Activated naive CD8-positive, alpha-beta T cell (primary cell): ENCODE measurements at regions not wholly inside any gene's neighbourhood (a gene's known extent, or its start where the extent isn't known, plus 50 kb on each side); places are given as distances from the start of the nearest gene placed in this dataset.

Experiments
- H3K27ac Mint-ChIP-seq: one replicate; pipeline ENCODE4 v1.8.0; 2021; ENCODE audit warnings: mixed read lengths
- H3K27me3 Mint-ChIP-seq: one replicate; pipeline ENCODE4 v1.8.0; 2021; ENCODE audit warnings: mixed read lengths
- H3K36me3 Mint-ChIP-seq: one replicate; pipeline ENCODE4 v1.8.0; 2021; ENCODE audit warnings: mixed read lengths
- H3K4me1 Mint-ChIP-seq: one replicate; pipeline ENCODE4 v1.8.0; 2021; ENCODE audit warnings: low read depth, mixed read lengths
- H3K4me3 Mint-ChIP-seq: one replicate; pipeline ENCODE4 v1.8.0; 2021; ENCODE audit warnings: mild to moderate bottlenecking, mixed read lengths
- H3K9me3 Mint-ChIP-seq: one replicate; pipeline ENCODE4 v1.8.0; 2021; ENCODE audit warnings: low read depth, mixed read lengths

DNA sequence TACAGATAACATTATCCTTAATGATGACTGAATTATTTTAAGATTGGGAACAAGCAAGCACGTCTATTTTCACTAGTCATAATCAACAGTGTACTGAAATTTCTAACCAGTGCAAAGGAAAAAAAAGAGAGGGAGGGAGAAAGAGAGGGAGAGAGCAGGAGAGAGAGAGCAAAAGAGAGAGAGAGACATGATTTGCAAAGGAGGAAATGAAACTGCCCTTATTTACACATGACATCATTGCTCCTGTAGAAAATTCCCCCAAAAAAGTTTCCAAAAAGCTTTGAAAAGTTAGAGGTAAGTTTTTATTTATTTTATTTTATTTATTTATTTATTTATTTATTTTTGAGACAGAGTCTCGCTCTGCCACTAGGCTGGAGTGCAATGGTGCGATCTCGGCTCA lies 355.3 kb upstream of the CELF4 start:
- H3K4me1 Mint-ChIP-seq: no peaks in the 10 kb centered on the region
- H3K9me3 Mint-ChIP-seq: peaks cover 6% of the 10 kb centered on the region
- no peaks in the 10 kb centered on the region for H3K36me3 Mint-ChIP-seq
- H3K27me3 Mint-ChIP-seq: no peaks in the 10 kb centered on the region
- H3K27ac Mint-ChIP-seq: no peak overlapping the region
- no peak overlapping the region for H3K4me3 Mint-ChIP-seq

DNA sequence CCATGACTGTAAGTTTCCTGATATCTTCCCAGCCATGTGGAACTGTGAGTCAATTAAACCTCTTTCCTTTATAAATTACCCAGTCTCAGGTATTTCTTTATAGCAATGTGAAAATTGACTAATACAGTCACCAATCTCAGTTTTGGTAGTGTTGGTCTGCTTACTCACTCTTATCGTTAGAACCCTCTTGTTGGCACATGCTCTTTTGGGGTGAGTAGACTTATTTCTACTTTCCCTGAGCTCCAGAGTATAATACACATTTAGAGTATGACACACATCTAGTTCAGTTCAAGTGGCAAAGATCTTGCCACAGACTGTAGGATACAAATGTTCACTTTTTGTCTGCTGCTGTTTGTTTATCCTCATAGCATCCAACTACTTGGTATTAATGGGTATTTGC lies 347.5 kb upstream of the CELF4 start:
- Mint-ChIP-seq H3K27me3 (no peaks in the 10 kb centered on the region), H3K27ac (no peak overlapping the region), H3K36me3 (no peaks in the 10 kb centered on the region), H3K4me1 (no peaks in the 10 kb centered on the region), H3K9me3 (peaks cover 17% of the 10 kb centered on the region), H3K4me3 (no peak overlapping the region)

DNA sequence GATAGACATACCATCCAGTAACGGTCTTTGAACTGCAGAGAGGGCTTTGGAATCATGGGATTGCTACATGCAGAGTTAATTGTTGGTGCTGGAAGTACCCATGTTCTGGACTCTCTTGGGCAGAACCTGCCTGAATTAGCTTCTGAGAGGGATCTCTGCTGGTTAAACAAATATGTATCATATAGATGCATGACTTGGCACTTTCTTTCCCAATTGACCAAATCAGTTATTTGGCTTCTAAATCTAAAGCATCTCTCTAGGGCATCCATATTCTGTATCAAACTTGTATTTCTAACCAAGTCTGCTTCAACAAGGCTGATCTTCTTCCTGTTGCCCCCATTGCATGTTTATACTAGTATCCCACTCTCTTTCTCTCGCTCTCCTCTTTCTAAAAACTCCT lies 336.7 kb upstream of the CELF4 start:
- H3K27me3 Mint-ChIP-seq: no peaks in the 10 kb centered on the region

DNA sequence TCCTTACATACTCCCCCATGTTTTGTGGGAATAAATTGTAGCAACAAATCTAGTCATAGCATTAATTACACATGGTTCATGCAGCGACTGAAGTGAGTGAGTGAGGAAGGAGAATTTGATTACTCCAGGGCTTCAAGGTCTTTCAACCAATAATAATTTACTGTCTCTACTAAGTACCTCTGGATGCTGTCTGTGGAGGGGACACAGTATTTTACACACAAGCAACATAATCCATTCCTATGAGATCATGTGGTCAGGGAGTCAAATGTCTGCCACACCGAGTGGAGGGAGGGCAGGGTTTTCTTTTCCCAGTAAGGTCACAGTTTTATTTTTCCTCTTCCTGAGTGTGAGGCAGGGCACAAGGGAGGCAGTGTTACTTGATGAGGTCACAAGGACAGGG lies 334.7 kb upstream of the CELF4 start:
- H3K4me3 Mint-ChIP-seq: no peak overlapping the region
- H3K36me3 Mint-ChIP-seq: no peaks in the 10 kb centered on the region
- H3K9me3 Mint-ChIP-seq: no peaks in the 10 kb centered on the region
- no peaks in the 10 kb centered on the region for H3K27me3 Mint-ChIP-seq
- H3K4me1 Mint-ChIP-seq: no peaks in the 10 kb centered on the region
- H3K27ac Mint-ChIP-seq: no peak overlapping the region

More for the DNA sequence above, 336.7 kb upstream of the CELF4 start:
- Mint-ChIP-seq H3K27ac (no peak overlapping the region), H3K36me3 (no peaks in the 10 kb centered on the region), H3K4me1 (no peaks in the 10 kb centered on the region), H3K4me3 (no peak overlapping the region), H3K9me3 (no peaks in the 10 kb centered on the region)

DNA sequence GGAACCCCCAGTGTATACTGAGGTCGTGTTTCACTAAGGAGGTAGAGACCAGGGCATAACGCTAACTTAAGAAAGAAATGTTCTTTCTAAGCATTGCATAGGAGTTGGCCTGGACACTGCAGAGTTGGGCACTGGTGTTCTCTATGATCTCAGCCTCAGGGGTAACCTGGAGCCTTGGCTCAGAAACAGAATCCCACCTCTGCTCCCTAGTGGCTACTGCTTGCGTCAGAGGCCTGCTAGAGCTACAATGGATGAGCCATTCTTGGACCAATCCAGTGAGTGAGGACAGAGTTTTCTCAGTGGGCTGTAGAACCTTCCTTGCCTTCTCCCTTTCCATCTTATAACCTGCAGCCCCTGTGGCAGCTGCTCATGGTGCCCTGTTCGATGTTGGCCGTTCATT lies 324.4 kb upstream of the CELF4 start:
- H3K9me3 Mint-ChIP-seq: no peaks in the 10 kb centered on the region
- H3K27ac Mint-ChIP-seq: no peak overlapping the region
- H3K4me3 Mint-ChIP-seq: no peak overlapping the region
- H3K36me3 Mint-ChIP-seq: no peaks in the 10 kb centered on the region
- H3K27me3 Mint-ChIP-seq: peaks cover 1% of the 10 kb centered on the region
- no peaks in the 10 kb centered on the region for H3K4me1 Mint-ChIP-seq

DNA sequence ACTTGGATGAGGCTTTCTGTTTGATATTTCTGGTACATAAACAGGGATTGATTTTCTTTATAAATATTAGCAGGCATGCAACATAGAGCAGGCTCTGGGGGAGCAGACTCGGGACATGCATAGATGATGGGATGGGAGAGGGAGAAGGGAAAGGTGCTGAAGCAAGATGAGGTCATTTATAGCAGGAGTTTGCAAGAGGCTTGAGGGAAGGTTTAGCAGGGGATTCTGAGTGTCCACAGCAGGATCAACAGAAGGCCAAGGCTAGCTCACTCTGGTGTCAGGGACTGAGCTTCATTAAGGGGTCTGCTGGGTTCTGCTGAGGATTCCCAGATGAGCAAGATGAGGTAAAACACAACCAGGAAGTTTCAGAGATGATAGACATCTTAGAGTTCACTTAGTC lies 309.1 kb upstream of the CELF4 start:
- Mint-ChIP-seq H3K4me3 (no peak overlapping the region), H3K4me1 (no peaks in the 10 kb centered on the region), H3K9me3 (no peaks in the 10 kb centered on the region), H3K27ac (no peak overlapping the region), H3K36me3 (no peaks in the 10 kb centered on the region), H3K27me3 (no peaks in the 10 kb centered on the region)

DNA sequence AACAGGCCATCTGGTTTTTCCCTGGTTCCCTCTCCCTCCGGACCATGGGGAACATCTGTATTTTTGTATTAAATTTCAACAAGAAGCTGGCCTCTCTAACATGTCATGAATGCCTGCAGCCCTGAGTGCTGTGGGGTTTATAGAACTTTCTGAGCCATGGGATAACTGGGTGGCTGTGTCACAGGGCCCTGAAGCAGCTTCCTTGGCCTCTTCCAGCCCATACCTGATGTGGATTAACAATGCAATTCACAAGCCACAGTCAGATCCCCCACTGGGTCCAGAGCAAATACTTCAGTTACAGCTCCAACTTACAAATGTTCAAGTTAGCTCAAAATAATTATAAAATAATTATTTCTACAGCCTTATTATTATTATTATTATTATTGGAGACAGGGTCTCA lies 307.8 kb upstream of the CELF4 start:
- Mint-ChIP-seq H3K9me3 (no peaks in the 10 kb centered on the region), H3K27ac (no peak overlapping the region), H3K4me1 (no peaks in the 10 kb centered on the region), H3K36me3 (no peaks in the 10 kb centered on the region), H3K27me3 (no peaks in the 10 kb centered on the region), H3K4me3 (no peak overlapping the region)

DNA sequence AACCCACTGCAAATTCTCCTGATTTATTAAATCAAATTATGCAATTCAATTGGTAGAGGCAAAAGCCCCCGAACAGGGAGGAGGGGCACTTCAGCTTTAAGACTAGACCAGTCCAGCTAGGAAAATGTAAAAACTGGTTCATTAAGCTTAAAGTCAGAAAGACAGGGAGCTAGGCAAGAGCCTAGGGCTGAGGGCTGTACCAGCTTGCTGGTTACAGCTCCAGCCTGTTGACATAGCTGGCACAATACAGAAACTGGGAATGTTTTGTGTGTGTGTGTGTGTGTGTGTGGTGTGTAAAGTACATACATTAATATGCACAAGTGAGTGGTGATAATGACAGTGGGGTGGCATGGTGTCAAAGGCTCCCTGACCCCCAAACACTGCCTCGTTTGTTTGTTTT lies 307.0 kb upstream of the CELF4 start:
- Mint-ChIP-seq H3K4me1 (no peaks in the 10 kb centered on the region), H3K9me3 (no peaks in the 10 kb centered on the region), H3K27me3 (no peaks in the 10 kb centered on the region), H3K4me3 (no peak overlapping the region), H3K36me3 (no peaks in the 10 kb centered on the region), H3K27ac (no peak overlapping the region)

DNA sequence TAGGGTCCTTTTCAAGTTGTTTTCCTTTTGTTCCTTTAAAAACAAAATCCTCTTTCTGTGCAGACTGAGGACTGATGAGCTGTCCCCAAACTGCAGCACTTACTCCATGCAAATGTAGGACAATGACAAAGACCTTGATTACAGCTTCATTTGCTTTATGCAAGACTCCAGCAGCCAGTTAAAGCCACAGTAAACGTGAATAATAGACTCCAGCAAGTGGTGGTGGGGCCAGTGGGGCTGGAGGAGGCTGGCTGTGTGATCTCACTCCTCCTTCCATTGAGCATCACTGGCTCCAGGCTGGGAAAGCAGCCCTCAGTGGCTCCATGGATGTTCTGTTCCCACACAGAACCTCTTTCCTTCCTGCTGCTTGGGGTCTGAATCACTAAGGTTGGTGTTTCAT lies 306.0 kb upstream of the CELF4 start:
- H3K4me1 Mint-ChIP-seq: no peaks in the 10 kb centered on the region
- H3K4me3 Mint-ChIP-seq: no peak overlapping the region
- no peaks in the 10 kb centered on the region for H3K9me3 Mint-ChIP-seq
- no peak overlapping the region for H3K27ac Mint-ChIP-seq
- no peaks in the 10 kb centered on the region for H3K27me3 Mint-ChIP-seq
- no peaks in the 10 kb centered on the region for H3K36me3 Mint-ChIP-seq

DNA sequence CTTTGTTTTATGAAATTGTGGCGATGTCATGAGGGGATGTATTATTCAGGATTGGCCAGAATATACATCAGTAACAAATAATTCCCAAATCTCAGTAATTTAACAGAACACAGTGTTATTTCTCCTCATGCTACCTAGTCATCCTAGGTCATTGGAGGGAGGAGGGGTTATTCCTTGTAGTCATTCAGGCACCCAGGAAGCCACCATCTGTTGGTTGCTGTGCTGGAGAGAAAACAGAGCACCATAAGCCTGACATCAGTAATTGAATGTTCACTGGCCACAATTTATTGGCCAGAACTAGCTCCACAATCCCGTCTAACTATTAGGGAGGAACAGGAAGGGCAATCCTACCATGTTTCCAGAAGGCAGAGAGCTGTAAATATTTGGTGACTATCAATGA lies 303.5 kb upstream of the CELF4 start:
- H3K4me1 Mint-ChIP-seq: no peaks in the 10 kb centered on the region

DNA sequence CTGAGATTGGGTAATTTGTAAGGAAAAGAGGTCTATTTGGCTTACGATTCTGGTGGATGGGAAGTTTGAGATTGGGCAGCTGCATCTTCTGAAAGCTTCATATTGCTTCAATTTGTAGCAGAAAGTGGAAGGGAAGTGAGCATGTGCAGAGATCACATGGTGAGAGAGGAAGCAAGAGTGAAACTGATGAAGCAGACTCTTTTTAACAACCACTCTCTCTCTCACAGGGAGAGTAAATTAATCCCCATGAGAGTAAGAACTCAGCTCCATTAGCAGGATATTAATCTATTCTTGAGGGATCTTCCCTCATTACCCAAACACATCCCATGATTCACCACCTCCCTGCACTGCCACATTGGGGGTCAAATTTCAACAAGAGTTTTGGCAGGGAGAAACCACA lies 298.5 kb upstream of the CELF4 start:
- H3K9me3 Mint-ChIP-seq: peaks cover 10% of the 10 kb centered on the region
- no peaks in the 10 kb centered on the region for H3K36me3 Mint-ChIP-seq
- no peaks in the 10 kb centered on the region for H3K27me3 Mint-ChIP-seq
- H3K4me1 Mint-ChIP-seq: no peaks in the 10 kb centered on the region
- H3K4me3 Mint-ChIP-seq: no peak overlapping the region
- no peak overlapping the region for H3K27ac Mint-ChIP-seq

More for the DNA sequence above, 303.5 kb upstream of the CELF4 start:
- Mint-ChIP-seq H3K27ac (no peak overlapping the region), H3K9me3 (peaks cover 1% of the 10 kb centered on the region), H3K4me3 (no peak overlapping the region), H3K36me3 (no peaks in the 10 kb centered on the region), H3K27me3 (no peaks in the 10 kb centered on the region)

DNA sequence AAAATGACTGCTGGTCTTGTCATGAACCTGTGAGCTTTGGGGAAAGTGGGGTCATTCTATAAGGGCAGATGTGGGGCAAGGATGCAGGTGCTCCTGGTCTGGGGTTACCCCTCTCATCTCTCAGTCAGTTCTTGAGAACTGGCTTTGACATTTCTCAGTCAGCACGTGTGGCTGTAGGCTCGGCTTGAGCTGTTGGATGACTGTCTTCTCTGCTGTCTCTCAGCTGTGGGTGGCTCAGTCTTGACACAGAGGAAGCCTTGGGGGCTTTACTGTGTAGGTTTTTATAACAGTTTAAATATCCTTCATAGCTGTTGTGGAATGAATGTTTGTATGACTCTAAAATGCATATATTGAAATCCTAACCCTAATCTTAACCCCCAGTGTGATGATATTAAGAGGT lies 296.4 kb upstream of the CELF4 start:
- Mint-ChIP-seq H3K4me1 (no peaks in the 10 kb centered on the region), H3K27me3 (no peaks in the 10 kb centered on the region), H3K36me3 (no peaks in the 10 kb centered on the region), H3K27ac (no peak overlapping the region), H3K4me3 (no peak overlapping the region), H3K9me3 (peaks cover 13% of the 10 kb centered on the region)

DNA sequence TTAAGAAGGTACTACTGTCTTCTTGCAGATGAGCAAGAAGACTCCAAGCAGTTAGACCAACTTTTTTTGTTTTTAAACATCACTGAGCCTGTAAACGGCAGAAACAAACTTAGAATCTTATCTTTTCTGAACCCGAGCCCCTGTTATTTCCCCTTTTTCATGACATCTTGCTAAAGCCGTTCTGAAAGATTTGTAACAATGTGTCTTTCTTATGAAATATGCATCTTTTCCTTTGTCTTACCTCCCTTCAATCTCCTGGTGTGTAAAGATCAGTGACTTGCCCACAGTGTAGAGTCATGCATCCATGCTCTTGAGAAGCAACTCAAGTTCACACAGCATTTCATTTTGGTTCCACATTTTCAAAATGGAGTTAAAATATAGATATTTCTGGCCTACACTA lies 288.8 kb upstream of the CELF4 start:
- Mint-ChIP-seq H3K27ac (no peak overlapping the region), H3K4me3 (no peak overlapping the region), H3K27me3 (no peaks in the 10 kb centered on the region), H3K9me3 (peaks cover 13% of the 10 kb centered on the region), H3K4me1 (no peaks in the 10 kb centered on the region), H3K36me3 (no peaks in the 10 kb centered on the region)

DNA sequence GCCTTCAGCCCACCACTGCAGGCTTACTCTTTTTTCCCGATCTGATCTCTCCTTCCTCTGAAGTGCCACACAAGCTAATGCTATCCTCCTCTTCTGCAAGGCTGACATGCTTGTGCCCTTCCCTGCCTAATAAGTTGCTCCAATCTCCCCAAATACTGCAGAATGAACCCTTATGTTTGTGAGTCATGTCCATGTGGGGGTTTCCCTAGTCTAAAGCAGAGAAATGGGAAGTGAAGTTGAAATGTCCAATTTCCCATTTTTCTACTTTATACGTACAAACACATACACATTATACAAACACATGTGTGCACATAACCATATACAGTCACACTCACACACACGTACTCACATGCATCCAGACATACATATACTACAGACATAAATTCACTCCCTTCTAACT lies 288.1 kb upstream of the CELF4 start:
- Mint-ChIP-seq H3K4me3 (no peak overlapping the region), H3K4me1 (no peaks in the 10 kb centered on the region), H3K36me3 (no peaks in the 10 kb centered on the region), H3K27ac (no peak overlapping the region), H3K9me3 (peaks cover 10% of the 10 kb centered on the region), H3K27me3 (no peaks in the 10 kb centered on the region)

DNA sequence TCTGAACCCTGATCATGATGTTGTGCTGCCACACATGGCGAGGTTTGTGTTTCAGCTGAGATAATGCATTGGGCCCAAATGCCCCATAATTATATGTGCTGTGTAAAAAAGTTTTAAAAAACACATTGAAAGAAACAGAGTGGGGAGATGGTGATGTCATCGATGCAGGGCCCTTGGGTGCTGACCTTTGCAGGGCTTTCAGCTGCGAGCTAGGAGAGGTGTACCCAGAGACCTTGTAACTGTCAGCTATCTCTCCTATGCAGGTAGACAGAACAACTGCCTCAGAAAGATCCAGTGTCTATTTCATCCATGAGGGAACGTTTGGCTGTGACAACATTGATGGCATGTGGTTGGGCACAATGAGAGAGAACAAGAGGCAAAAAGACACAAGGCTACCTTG lies 286.9 kb upstream of the CELF4 start:
- Mint-ChIP-seq H3K9me3 (peaks cover 10% of the 10 kb centered on the region), H3K27me3 (no peaks in the 10 kb centered on the region), H3K27ac (no peak overlapping the region), H3K36me3 (no peaks in the 10 kb centered on the region), H3K4me1 (no peaks in the 10 kb centered on the region), H3K4me3 (no peak overlapping the region)

DNA sequence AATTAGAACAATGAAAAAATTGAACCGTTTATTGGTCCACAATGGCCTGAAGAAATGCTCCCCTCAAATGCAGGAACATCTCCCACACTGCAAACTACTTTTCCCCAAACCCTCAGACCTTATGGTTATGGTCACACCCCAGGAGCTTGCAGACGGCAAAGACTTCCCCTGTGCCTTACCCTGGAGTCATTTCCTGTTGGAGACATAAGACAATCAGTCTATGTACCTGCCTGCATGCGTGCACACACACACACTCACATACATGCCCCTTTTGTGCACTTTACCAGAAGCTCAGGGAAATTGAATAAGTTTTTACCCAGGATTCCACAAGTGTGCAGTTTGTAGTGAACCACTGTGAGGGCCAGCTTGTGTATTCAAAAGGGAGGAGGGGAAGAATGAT lies 281.9 kb upstream of the CELF4 start:
- H3K36me3 Mint-ChIP-seq: no peaks in the 10 kb centered on the region
- H3K27ac Mint-ChIP-seq: no peak overlapping the region
- H3K4me1 Mint-ChIP-seq: no peaks in the 10 kb centered on the region
- H3K9me3 Mint-ChIP-seq: no peaks in the 10 kb centered on the region
- no peaks in the 10 kb centered on the region for H3K27me3 Mint-ChIP-seq
- no peak overlapping the region for H3K4me3 Mint-ChIP-seq

DNA sequence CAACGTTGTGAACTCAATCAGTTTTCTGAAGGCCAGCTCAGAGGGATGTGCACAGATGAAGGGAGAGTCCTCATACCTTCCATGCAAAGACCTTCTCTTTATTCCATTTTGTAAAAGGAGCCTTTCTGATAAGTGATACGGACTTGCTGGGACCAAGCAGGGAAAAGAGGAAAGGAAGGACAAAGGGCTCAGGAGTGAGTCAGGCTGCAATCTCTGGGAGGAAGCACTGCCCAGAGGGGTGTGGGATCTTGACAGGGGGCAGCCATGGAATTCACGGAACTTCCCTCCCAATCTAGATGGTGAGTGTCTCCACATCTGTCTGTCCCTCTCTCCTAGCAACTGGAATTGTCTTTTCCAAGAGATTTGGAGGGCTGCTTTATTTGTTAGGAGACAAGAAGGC lies 281.4 kb upstream of the CELF4 start:
- Mint-ChIP-seq H3K27ac (no peak overlapping the region), H3K27me3 (no peaks in the 10 kb centered on the region), H3K36me3 (no peaks in the 10 kb centered on the region), H3K4me1 (no peaks in the 10 kb centered on the region), H3K9me3 (no peaks in the 10 kb centered on the region), H3K4me3 (no peak overlapping the region)
